Stimulated activated CD4-positive, alpha-beta T cell treated with anti-CD3 and anti-CD28 coated beads, Interleukin-4, amount 100 ng/mL, for 4 hours (primary cell): ENCODE measurements at regions not wholly inside any gene's neighbourhood (a gene's known extent, or its start where the extent isn't known, plus 50 kb on each side); places are given as distances from the start of the nearest gene placed in this dataset.
"Not testable (repeated sequence)": the region's sequence is repeated elsewhere in the genome, so short reads cannot be mapped to it uniquely, and the experiment has no call there.

ENCODE experiments used
- DNase-seq, 2 experiments: peaks; one replicate each; pipeline ENCODE4 v3.0.0-alpha.2; 2020

DNA sequence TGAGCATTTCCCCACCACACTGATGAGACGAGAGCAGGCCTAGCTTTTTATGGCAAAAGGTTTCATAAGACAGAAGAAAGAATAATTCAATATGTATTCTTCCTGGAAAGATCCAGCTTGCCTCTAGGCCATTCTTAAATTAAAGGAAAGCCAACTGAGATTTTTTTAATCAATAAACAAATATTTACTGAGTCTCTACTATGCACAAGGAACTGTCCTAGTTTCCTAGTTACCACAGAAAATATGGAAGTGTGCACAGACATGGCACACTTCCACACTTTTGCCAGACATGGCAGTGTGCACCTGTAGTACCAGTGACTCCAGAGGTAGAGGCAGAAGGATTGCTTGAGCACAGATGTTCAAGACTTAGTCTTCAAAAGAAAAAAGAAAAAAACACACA lies 281.0 kb downstream of the CETN3 start:
- no peak for DNase-seq

DNA sequence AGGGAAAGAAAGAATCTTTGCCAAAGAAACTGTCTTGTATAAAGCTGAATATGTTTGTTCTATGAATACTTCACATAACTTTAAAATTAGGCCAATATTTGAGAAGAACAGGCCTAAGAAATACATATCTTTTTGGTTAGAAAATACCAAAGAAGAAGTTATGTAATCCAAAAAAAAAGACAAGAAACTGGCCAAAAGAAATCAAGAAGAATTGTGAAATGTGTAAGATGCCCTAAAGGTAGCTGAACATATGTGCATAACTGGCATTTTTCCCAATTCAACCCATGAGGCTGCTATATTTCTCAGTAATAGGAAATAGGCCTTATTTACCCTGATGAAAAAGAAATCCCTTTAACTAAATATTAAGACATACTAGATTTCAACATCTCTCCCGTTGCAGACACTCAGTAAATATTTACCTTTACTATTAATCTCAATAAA lies 290.0 kb downstream of the CETN3 start:
- DNase-seq, result no peak

DNA sequence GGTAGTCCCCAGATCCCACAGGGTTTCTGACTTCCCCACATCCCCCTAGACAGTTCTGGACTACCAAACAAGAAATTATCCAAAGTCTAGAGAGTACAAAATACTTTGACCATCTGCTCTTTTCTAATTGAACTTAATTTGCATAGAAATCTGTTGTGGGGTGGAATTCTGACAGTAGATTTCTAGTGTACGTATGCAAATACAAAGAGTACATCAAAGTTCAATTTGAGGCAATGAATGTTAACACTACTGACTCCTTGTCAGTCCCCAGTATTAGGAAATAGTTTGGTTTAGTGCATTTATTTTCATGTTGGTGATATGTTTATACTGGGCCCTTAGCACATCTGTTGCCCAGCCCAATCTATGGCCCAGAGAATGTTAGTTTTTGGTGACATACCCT lies 292.6 kb downstream of the CETN3 start:
- no peak for DNase-seq

DNA sequence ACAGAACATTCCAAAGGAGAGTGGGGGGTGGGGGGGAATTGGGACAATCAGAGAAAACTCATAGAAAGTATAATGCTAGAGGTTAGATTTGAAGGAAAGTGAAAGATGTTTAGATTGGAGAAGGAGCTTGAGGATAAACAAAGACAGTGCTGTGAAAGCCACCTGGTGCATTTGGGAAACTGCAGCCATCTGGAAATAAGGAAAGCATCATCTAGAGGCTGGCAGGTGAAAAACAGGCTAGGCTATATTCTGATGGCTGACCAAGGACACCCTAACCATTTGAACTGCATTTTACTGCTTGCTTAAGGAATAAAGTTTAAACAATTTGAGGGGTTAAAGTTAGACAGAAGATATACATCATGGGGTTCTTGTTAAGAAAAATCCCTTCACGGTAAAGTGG lies 296.4 kb downstream of the CETN3 start:
- DNase-seq, result no peak

DNA sequence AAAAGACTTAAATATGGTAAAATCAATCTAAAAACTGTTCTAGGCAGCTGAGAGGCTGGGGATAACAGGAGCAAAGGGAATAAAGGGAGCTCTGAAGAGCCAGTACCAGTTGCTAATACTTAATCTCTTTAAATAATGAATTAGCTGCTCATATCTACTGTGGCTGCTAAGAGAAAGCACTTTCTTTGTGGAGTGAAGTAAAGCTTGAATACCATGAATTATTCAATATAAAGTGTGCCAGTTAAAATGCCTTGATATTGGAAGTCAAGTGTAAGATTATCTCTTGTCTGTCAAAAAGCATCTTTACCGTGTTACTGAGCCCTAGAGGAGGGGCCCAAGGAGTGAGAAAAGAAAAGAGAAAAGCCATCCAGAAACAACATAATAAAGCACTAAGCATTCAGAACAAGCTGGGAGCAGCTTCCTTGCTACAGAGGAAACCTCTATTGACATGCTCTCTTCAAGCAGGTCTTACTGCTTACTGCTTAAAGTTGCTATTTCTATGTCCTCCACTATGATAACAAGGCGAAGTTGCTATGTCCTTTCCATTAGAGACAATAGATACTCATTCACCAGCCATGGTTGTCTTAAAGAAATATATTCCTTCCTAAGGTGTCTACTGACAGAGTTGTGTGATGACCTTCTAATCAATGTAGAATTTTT lies 297.4 kb downstream of the CETN3 start:
- no peak for DNase-seq

DNA sequence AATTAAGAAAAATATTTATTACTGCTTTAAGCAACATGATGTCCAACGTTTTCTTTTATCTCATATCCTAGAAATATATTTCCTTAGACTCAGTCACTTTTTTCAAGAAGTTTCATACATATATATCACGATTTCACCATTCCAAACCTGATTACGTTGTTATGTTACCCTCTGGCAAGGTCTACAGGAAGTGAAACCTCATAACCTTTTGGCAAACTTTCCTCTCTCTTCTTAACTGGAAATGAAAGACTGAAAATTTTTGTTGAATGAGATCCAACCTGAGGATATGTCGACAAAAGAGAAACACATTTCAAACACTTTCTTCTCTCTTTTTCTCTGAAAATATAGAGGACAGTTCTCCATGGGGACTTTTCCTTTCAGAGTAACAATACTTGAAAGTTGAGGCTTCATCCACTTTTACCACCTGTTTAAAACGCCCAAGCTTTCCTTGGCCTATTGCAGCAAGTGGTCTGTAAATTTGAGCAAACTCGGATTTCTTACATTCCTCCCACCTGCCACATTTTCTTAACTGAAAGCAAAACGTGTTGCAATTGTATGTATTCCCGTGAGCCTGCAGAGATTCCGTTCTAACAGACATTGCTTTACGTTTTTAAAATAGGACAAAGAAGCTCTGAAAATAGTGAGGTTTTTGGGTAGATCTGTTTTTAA lies 298.1 kb downstream of the CETN3 start:
- DNase-seq, result no peak

DNA sequence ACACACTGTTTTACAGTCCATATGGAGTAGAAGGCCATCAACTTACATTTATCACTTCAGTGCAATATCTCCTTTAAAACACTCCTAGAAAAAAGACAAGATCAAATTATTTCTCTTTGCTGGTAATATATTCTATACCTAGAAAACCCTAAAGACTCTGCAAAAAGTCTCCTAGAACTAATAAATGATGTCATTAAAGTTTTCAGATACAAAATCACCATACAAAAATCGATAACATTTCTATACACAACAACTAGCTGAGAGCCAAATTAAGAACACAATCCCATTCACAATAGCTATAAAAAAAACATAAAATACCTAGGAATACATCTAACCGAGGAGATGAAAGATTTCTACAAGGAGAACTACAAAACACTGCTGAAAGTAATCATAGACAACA lies 300.3 kb downstream of the CETN3 start:
- no peak for DNase-seq

DNA sequence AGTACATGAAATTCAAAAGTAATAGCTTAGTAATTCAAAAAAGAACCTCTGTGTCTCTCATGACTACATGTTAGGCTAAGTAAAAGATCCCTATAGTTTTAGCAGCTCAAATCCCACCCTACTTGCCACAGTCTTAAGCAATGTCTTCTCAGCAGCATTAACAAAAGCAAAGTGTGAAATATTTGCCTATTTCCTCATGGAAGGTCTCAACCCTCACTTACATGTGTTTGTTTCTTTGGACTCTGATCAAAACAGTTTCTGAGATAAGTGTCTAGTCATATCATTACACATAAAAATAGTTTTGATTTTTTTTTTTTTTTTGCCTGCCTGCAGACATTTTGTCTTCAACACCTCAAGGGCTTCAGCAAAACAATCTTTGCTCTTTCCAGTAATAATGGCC lies 310.5 kb downstream of the CETN3 start:
- DNase-seq, result no peak

DNA sequence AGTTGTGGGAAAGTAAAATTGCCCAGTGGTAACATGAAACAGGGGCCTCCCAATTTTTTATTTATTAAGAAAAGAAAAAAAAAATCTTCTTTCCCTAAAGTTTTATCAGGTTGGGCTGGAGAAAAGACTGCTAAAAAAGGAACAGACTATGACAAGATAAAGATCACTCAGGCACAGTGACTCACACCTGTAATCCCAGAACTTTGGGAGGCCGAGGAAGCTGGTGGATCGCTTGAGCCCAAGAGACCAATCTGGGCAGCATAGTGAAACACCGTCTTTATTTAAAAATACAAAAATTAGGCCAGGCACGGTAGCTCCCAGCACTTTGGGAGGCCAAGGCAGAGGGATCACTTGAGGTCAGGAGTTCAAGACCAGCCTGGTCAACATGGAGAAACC lies 312.5 kb downstream of the CETN3 start:
- DNase-seq, result no peak

DNA sequence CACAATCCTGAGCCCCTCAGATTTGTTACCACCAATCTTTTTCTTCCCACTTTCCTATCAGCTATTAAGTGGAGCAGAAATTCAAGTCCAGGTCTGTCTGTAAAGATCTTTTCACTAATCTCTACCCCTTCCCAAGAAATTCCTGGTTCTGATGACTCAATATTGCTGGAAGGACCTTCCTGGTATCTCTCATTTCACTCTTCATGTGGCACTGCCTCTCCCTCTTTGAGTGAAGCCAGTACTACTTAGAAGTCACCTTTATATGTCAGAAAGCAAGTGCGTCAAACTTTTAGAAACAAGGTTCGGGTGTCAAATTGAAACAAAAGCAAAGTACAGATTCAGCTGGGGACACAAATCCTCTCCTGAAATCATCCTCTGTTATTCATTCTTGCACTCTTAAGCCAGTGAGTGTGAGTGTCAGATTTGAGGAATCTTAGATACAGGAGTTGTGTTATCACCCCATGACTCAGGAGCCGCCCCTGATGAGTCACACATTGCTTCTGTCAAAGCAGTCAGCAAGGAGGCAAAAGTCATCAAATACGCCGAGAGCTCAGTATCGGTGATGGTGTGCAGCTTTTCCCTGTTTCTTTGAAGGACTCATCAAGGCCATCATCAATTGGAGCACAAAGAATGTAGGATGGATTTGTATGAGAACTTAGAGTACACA lies 313.0 kb downstream of the CETN3 start:
- DNase-seq, result no peak

DNA sequence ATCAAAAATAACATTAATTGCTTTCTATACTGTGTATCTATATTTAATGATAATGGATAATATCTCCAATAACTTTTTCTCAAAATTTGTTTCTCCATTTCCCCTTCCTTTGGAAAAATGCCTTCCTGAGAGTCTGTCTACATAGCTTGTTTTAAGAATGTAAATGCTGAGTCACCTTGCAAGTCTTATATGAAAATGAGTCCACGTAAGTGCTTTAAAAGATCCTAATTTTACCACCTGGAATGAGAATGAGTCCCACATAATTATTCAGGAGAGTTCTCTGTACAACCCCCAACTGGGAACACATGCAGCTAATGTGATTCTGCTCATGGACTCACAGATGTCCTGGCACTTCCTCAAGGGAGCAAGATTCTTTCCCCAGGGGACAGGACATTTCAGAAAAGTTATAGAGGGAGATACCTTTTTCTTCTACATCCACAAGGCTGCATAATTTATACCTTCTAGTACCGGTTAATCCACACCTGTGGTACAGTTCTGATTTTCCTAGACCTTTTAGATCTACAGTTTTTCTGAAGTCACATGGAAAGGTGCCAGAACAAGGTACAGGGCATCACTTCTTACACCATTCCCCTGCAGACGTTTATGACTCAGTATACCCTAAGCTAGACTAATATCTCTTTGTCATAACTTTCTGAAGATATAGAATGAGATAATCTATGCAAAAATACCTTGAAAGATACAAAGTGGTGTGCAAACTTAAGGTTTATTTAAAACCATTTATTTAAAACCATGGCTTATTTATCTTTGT lies 314.1 kb downstream of the CETN3 start:
- DNase-seq, result no peak

DNA sequence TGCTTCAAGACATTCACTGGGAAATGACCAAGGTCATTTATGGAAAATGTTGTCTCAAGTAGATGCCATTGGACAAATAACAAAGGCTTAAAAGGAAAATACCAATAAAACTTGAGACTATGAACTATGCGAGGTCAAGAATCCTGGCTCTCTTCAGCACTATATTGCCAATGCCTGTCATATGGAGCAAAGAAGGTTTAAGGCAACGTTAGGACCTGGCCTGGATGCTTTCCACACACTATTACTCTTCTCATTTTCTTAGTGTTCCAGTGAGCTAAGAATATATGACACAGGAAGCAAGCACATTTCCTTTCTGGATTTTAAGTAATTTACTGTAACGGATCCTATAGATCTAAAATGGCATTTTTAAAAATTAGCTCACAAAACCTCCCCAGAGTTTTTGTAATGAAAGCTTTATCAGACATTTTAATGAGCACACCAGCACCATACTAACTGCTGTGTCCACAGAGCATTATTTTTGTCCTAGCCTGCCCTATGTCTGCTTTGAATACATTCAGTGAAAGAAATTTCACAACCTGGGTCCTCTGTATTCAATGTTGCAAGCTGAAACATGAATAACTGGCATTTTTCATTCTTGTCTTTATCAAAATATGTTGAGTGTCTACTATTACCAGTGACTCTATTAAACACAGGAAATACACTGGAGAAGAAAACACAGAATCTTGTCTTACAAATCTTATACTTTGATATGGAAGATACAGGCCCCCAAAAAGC lies 315.6 kb downstream of the CETN3 start:
- no peak for DNase-seq

DNA sequence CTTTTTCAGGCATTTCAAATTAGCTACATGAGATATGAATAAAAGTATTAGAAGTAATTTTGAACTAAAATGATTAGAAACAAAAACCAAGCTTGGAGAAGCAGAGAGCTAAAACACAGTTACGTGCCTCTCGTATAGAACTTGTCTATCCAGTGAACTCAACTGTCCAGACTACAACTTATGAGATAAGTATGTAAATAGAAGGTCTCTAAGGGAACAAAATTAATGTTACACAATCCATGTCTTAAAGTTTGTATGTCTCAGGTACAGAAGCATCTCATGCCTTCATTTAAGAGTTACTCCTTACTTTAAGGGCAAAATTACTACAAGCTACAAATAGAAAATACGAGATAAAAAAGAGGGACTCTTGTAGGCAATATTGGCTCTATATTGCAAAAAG lies 316.8 kb downstream of the CETN3 start:
- no peak for DNase-seq

DNA sequence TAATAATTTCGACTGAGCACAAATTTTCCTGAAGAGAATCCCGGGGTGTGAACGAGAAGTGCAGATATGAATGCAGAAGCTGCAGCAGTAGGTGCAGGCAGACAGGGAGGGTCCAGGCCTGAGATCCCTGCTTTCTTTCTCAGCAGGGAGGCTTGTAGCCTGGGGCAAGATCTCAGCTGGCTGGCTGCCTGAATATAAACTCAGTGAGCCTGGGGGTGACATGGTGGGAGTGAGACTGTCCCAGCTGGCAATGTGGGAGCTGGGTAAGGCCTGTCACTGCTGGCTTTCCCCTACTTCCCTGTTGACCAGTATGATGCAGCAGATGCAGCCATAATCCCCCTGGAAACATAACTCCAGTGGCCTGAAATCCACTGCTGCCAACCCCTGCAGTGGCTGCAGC lies 325.2 kb downstream of the CETN3 start:
- DNase-seq, result no peak

DNA sequence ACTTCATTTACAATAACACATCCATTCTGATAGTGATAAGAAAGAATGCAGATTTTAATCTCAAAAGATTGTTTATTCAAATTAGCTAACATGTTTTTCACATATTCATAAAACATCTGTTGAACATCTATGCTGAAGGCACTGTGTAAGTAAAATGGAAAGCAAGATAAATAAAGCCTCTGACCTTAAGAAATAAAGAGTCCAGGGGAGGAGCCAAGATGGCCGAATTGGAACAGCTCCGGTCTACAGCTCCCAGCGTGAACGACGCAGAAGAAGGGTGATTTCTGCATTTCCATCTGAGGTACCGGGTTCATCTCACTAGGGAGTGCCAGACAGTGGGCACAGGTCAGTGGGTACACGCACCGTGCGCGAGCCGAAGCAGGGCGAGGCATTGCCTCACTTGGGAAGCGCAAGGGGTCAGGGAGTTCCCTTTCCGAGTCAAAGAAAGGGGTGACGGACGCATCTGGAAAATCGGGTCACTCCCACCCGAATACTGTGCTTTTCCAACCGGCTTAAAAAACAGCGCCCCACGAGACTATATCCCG lies 336.5 kb downstream of the CETN3 start:
- DNase-seq, result not testable (repeated sequence)

DNA sequence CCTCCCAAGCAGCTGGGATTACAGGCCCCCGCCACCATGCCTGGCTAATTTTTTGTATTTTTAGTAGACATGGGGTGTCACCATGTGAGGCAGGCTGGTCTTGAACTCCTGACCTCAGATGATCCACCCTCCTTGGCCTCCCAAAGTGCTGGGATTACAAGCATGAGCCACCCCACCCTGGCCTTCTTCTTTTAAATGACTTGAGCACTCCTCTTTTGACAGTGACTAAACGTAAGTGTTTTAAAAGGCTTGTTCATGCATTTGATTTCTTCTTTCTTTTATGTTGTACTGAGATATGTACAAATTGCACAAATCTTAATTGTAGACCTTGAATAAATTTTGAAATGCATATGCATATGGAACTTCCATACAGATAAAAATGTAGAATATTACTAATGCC lies 337.9 kb downstream of the CETN3 start:
- no peak for DNase-seq

DNA sequence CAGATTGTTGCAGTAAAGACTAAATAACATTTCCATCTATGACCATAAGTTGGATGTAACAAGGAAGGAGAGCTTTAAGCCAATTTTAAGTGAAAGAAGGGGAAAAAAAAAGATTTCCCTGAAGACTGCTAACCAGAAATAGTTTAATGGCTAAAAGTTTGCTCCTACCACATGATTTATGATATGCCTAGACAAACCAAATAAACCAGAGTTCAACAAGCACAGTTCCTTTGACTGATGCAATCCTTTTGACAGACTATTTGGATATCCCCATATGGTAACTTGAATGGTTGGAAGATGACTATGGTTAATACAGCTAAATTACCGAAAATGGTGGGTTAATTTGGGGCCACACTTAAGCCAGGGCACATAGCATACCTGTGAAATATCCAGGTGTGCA lies 338.5 kb downstream of the CETN3 start:
- no peak for DNase-seq

DNA sequence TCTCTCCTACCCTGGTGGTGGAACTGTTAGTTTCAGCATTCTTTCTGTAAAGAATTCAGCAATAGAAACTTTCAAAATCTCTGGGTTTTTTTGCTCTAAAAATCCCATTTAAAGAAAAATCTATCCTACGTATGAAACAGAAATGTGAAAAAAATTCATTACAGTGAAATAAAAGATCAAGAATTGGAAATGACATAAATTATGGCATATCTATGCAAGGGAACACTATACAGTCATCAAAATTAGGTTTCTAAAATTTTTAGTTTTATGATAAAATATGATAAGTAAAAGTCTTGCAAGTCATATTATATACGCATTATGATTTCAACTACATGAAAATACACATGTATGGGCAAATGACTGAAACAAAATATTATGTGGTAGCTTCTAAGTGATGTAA lies 342.6 kb downstream of the CETN3 start:
- no peak for DNase-seq

DNA sequence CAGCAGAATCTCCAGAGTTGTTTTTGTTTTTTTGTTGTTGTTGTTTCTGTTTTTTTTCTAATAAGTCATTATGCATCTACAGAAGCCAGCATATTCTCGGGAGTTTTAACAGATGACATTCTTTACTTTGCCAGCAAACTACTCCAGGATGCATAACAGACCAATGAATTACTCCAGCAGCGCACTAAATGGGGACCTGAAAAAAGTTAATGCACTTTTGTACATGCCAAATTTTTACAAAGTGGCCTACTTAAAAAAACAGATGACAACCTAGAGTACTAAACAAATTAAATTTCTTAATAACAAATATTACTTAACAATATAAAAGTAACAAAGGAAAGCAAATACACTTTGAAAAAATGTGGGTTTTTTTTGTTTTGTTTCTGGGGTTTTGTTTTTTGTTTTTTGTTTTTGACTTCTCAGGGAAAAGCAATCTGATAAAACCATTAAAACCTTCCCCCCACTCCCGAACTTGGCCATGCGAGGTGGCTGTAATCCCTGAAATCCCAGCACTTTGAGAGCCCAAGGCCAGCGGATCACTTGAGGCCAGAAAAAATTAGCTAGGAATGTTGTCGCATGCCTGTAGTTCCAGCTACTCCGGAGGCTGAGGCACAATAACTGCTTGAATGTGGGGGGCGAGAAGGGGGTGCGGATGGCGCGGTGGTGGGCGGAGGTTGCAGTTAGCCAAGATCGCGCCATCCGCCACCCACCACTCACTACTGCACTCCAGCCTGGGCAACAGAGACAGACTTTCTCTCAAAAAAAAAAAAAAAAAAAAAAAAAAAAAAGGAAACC lies 352.4 kb downstream of the CETN3 start:
- no peak for DNase-seq

DNA sequence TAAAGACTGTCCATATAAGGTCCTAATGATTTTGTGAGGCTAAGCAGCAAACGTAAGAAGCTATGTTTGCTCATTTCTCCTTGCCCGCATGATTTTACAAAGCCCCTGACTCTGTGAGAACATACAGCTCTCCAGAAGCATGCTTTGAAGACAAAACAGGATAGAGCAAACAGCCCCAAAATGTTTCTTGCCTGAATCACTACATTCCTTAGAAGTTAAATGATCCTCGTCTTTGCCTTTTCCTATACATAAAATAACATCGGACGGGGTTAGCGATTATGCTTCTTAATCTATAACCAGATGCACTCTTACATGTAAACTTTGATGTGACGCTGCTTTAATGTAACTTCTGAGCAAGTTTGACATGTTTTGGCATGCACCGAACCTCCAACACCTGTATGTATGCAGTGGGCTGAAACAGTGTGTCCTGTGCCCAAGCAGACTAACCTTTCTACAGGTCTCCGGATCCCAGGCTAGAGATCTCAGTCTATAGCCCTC lies 353.7 kb downstream of the CETN3 start:
- DNase-seq, result no peak

DNA sequence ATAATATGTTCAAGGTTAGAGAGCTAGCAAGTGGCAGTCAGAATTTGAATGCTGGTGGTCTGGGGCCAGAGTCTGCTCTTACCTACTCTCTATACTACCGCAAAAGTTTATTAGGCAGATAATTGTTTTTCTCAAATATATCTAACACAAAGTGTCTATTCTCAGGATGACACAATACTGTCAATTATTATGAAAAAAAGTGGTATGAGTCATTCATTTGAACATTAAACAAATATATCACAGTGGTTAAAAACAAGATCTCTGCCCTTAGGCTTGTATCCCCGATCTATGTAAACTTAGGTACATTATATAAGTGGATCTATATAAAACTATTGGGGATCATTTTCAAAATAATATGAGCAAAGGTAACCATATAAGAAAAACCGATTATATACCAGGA lies 354.9 kb downstream of the CETN3 start:
- no peak for DNase-seq

DNA sequence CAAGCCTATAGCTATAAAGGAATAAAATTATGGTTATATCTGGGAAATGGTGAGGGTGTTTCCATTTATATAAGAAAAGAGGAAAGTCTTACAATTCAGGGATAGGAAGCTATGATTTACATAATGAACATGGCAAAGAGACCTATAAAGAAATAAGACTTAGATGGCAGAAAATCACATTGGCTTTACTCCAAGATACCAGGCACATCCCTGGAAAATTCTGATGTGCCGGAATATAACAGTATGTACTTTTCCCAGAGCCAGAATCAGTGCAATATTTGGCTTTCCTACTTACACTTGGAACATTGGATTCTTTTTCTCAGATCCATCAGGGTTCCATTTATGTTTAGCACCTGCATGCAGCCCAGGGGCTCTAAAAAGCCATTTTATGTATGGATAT lies 357.8 kb downstream of the CETN3 start:
- DNase-seq, result no peak
